GM23338 (cell line): ENCODE measurements at regions not wholly inside any gene's neighbourhood (a gene's known extent, or its start where the extent isn't known, plus 50 kb on each side); places are given as distances from the start of the nearest gene placed in this dataset.

Source experiments
- ATAC-seq: fragments of 200-7000 bp; cut with Tn5 transposase; 3 replicates; pipeline ENCODE4 v1.9.1; 2020
- DNase-seq: peaks from one replicate; pipeline ENCODE4 v3.0.0-alpha.2; 2015; ENCODE audit warnings: low spot score
- H2AFZ ChIP-seq: fragments of 200-600 bp; sonication (generic); 2 replicates; pipeline ENCODE4 v1.8.0; 2016; ENCODE audit warnings: antibody characterized with exemption, mild to moderate bottlenecking, moderate library complexity
- H3F3A ChIP-seq: fragments of 200-600 bp; sonication (generic); replicated peaks from 2 replicates; pipeline ENCODE4 v1.8.0; 2017; ENCODE audit warnings: antibody characterized with exemption, mixed run types, low read depth
- H3K27ac ChIP-seq: fragments of 200-600 bp; sonication (generic); 2 replicates; pipeline ENCODE4 v1.6.1; 2016; ENCODE audit warnings: low read depth
- H3K27me3 ChIP-seq: fragments of 200-600 bp; sonication (generic); 2 replicates; pipeline ENCODE4 v1.8.0; 2016; ENCODE audit warnings: mild to moderate bottlenecking, mixed run types, moderate library complexity; ENCODE audit not compliant: insufficient read depth
- H3K36me3 ChIP-seq: fragments of 200-600 bp; sonication (generic); 2 replicates; pipeline ENCODE4 v1.8.0; 2016; ENCODE audit warnings: mild to moderate bottlenecking; ENCODE audit not compliant: insufficient read depth
- H3K4me1 ChIP-seq: fragments of 200-600 bp; sonication (generic); 2 replicates; pipeline ENCODE4 v1.8.0; 2016; ENCODE audit warnings: mild to moderate bottlenecking, moderate library complexity; ENCODE audit not compliant: insufficient read depth
- H3K4me2 ChIP-seq: fragments of 200-600 bp; sonication (generic); 2 replicates; pipeline ENCODE4 v1.7.1; 2017; ENCODE audit warnings: mixed run types
- H3K4me3 ChIP-seq: fragments of 200-600 bp; sonication (generic); 2 replicates; pipeline ENCODE4 v1.6.1; 2016; ENCODE audit warnings: mixed run types
- H3K79me2 ChIP-seq: fragments of 200-600 bp; sonication (generic); replicated peaks from 2 replicates; pipeline ENCODE4 v1.8.0; 2017; ENCODE audit warnings: mild to moderate bottlenecking; ENCODE audit not compliant: insufficient read depth
- H3K9me2 ChIP-seq: fragments of 200-600 bp; sonication (generic); 2 replicates; pipeline ENCODE4 v1.8.0; 2017; ENCODE audit not compliant: insufficient read depth
- H4K20me1 ChIP-seq: fragments of 200-600 bp; sonication (generic); replicated peaks from 2 replicates; pipeline ENCODE4 v1.8.0; 2017; ENCODE audit warnings: mild to moderate bottlenecking; ENCODE audit not compliant: insufficient read depth
- H3K27ac Mint-ChIP-seq: 2 replicates; pipeline ENCODE4 v1.8.0; 2020; ENCODE audit warnings: inconsistent platforms, mild to moderate bottlenecking, moderate library complexity, mixed read lengths
- H3K27me3 Mint-ChIP-seq: 3 replicates; pipeline ENCODE4 v1.8.0; 2022; ENCODE audit warnings: low read depth, mild to moderate bottlenecking, moderate library complexity, mixed read lengths, inconsistent platforms; ENCODE audit not compliant: insufficient read depth, poor library complexity
- H3K36me3 Mint-ChIP-seq: 3 replicates; pipeline ENCODE4 v1.8.0; 2021; ENCODE audit warnings: low read depth, mild to moderate bottlenecking, inconsistent platforms, moderate library complexity, mixed read lengths
- H3K4me1 Mint-ChIP-seq: 3 replicates; pipeline ENCODE4 v1.8.0; 2020; ENCODE audit warnings: mild to moderate bottlenecking, inconsistent platforms, mixed read lengths
- H3K4me3 Mint-ChIP-seq: 3 replicates; pipeline ENCODE4 v1.8.0; 2021; ENCODE audit warnings: moderate library complexity, mild to moderate bottlenecking, inconsistent platforms, mixed read lengths
- H3K9me3 Mint-ChIP-seq: 3 replicates; pipeline ENCODE4 v1.8.0; 2020; ENCODE audit warnings: moderate library complexity, mild to moderate bottlenecking, inconsistent platforms, mixed read lengths
- CREB1 ChIP-seq: fragments of 250-450 bp; sonication (Bioruptor Pico); IDR thresholded peaks from 2 replicates; pipeline ENCODE4 v1.5.0; 2020; ENCODE audit warnings: low read depth, mild to moderate bottlenecking, moderate library complexity
- EZH2 ChIP-seq: fragments of 200-600 bp; sonication (generic); IDR thresholded peaks from one replicate; pipeline ENCODE4 v1.8.0; 2017; ENCODE audit warnings: antibody characterized with exemption, mild to moderate bottlenecking, low read depth; ENCODE audit not compliant: unreplicated experiment
- JUNB ChIP-seq: IDR thresholded peaks from one replicate; pipeline ENCODE4 v1.6.1; 2016; ENCODE audit warnings: antibody characterized with exemption; ENCODE audit not compliant: unreplicated experiment
- ZNF114 ChIP-seq: fragments of 250-450 bp; sonication (Bioruptor Pico); IDR thresholded peaks from 2 replicates; pipeline ENCODE4 v1.5.0; 2020; ENCODE audit warnings: mild to moderate bottlenecking, moderate library complexity
- ZNF462 ChIP-seq: fragments of 250-450 bp; sonication (Bioruptor Pico); IDR thresholded peaks from 2 replicates; pipeline ENCODE4 v1.5.0; 2020; ENCODE audit warnings: mild to moderate bottlenecking, moderate library complexity
- TF ChIP-seq, protein P1 (sequence below): IDR thresholded peaks from 2 replicates; pipeline ENCODE4 v1.6.1; 2016; ENCODE audit warnings: antibody characterized with exemption
- TF ChIP-seq, protein P2 (sequence below), 2 experiments: fragments of 200-600 bp in 1 of 2; sonication (generic) in 1 of 2; conservative IDR thresholded peaks; 2 replicates each; pipeline versions ENCODE4 v1.5.1 to v1.6.1; 2016 to 2017; ENCODE audit warnings: antibody characterized with exemption in 2 of 2, low read depth in 2 of 2, mild to moderate bottlenecking in 2 of 2, moderate library complexity in 1 of 2

DNA sequence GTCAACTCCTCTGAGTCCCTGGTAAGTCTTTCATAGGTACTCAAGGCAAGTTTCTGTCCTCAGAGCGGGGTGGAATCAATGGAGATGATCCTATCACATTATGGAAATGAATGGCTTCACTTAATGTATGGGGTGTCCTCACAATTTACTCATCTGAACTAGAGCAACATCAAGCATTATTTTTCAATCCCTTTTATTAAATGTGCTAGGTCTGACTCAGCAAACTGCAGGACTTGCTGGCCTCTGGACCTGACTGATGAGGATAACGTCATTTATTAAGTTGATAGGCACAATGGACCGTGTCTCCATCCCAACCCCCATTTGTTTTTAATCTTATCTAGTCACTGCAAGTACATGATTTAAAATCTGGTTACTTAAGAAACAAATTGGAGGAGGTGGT is 259.2 kb downstream of the NUF2 start:
- H3K27me3 Mint-ChIP-seq = peaks cover 3% of the 10 kb centered on the region
- Histone ChIP-seq H3F3A (no peaks in the 10 kb centered on the region), H3K27ac (no peak overlapping the region), H3K79me2 (no peaks in the 10 kb centered on the region), H3K36me3 (no peaks in the 10 kb centered on the region), H4K20me1 (no peaks in the 10 kb centered on the region), H3K4me1 (peaks cover 7% of the 10 kb centered on the region), H2AFZ (no peak overlapping the region), H3K27me3 (no peaks in the 10 kb centered on the region), H3K4me3 (no peak overlapping the region), H3K4me2 (no peak overlapping the region), H3K9me2 (0 out of 2 replicates have a peak, but pooled peaks cover 2% of the 10 kb centered on the region)
- DNase-seq (no peak), ATAC-seq (no peak)
- TF ChIP-seq ZNF114 (CRISPR knock-in tag) = no peak
- no peak for TF ChIP-seq ZNF462 (CRISPR knock-in tag)
- TF ChIP-seq EZH2 = no peak
- H3K4me3 Mint-ChIP-seq = no peak overlapping the region
- no peak overlapping the region for H3K27ac Mint-ChIP-seq
- no peaks in the 10 kb centered on the region for H3K9me3 Mint-ChIP-seq
- peaks cover 4% of the 10 kb centered on the region; the same call in 1 of the 3 replicates for H3K4me1 Mint-ChIP-seq
- no peaks in the 10 kb centered on the region for H3K36me3 Mint-ChIP-seq

GRCh38 chr1:163583661-163584181 is 262.0 kb downstream of the NUF2 start:
- no peak for TF ChIP-seq JUNB
- TF ChIP-seq, protein P1, sequence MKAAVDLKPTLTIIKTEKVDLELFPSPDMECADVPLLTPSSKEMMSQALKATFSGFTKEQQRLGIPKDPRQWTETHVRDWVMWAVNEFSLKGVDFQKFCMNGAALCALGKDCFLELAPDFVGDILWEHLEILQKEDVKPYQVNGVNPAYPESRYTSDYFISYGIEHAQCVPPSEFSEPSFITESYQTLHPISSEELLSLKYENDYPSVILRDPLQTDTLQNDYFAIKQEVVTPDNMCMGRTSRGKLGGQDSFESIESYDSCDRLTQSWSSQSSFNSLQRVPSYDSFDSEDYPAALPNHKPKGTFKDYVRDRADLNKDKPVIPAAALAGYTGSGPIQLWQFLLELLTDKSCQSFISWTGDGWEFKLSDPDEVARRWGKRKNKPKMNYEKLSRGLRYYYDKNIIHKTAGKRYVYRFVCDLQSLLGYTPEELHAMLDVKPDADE = no peak
- TF ChIP-seq, protein P2, sequence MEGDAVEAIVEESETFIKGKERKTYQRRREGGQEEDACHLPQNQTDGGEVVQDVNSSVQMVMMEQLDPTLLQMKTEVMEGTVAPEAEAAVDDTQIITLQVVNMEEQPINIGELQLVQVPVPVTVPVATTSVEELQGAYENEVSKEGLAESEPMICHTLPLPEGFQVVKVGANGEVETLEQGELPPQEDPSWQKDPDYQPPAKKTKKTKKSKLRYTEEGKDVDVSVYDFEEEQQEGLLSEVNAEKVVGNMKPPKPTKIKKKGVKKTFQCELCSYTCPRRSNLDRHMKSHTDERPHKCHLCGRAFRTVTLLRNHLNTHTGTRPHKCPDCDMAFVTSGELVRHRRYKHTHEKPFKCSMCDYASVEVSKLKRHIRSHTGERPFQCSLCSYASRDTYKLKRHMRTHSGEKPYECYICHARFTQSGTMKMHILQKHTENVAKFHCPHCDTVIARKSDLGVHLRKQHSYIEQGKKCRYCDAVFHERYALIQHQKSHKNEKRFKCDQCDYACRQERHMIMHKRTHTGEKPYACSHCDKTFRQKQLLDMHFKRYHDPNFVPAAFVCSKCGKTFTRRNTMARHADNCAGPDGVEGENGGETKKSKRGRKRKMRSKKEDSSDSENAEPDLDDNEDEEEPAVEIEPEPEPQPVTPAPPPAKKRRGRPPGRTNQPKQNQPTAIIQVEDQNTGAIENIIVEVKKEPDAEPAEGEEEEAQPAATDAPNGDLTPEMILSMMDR (conservative IDR thresholded peaks at IDR 0.05; ENCODE audit: low read depth in 2 of 2) = no peak
- TF ChIP-seq CREB1 (CRISPR knock-in tag) = no peak
- H3K4me2 ChIP-seq = no peak overlapping the region
- ATAC-seq (no peak), DNase-seq (no peak)
- no peaks in the 10 kb centered on the region for H3F3A ChIP-seq
- peaks cover 14% of the 10 kb centered on the region for H3K4me1 Mint-ChIP-seq
- no peaks in the 10 kb centered on the region for H3K9me3 Mint-ChIP-seq
- no peaks in the 10 kb centered on the region for H3K36me3 Mint-ChIP-seq
- no peaks in the 10 kb centered on the region for H3K79me2 ChIP-seq
- H3K36me3 ChIP-seq = no peaks in the 10 kb centered on the region
- H3K27ac ChIP-seq = no peak overlapping the region
- no peak overlapping the region for H3K4me3 Mint-ChIP-seq
- H3K9me2 ChIP-seq = peaks cover 13% of the 10 kb centered on the region
- no peaks in the 10 kb centered on the region for H3K27me3 ChIP-seq
- peaks cover 13% of the 10 kb centered on the region for H3K4me1 ChIP-seq
- no peaks in the 10 kb centered on the region for H4K20me1 ChIP-seq
- no peak overlapping the region for H3K27ac Mint-ChIP-seq
- peaks cover 3% of the 10 kb centered on the region for H3K27me3 Mint-ChIP-seq
- no peak overlapping the region for H3K4me3 ChIP-seq
- no peak overlapping the region for H2AFZ ChIP-seq
